SK-N-SH (cell line): ENCODE measurements at regions not wholly inside any gene's neighbourhood (a gene's known extent, or its start where the extent isn't known, plus 50 kb on each side); places are given as distances from the start of the nearest gene placed in this dataset.

Experiments used
- CTCF ChIA-PET: fragments of 300-600, 350-600 bp; formaldehyde crosslinking; extraction: SDS; loops from one replicate; lab custom pipeline; 2021; lab: Yijun Ruan, JAX
- POLR2A ChIA-PET: fragments of 350-600 bp; sonication (Branson Sonifier 250); formaldehyde crosslinking; extraction: SDS; loops from one replicate; lab custom pipeline; 2020; ENCODE audit warnings: antibody characterized with exemption, inconsistent platforms; lab: Yijun Ruan, JAX
- DNase-seq: peaks from one replicate; pipeline ENCODE4 v3.0.0; 2012
- H2AFZ ChIP-seq: fragments of 200-600 bp; sonication (generic); 2 replicates; pipeline ENCODE4 v1.8.1; 2016; ENCODE audit warnings: antibody characterized with exemption, mild to moderate bottlenecking, low read depth
- H3F3A ChIP-seq: fragments of 200-600 bp; sonication (generic); replicated peaks from 2 replicates; pipeline ENCODE3; 2016; ENCODE audit warnings: antibody characterized with exemption, mild to moderate bottlenecking; ENCODE audit not compliant: insufficient read depth
- H3K27ac ChIP-seq, 2 experiments: fragments of 200-500 bp in 1 of 2; fragments of 200-600 bp in 1 of 2; sonication (Bioruptor generic) in 1 of 2; sonication (generic), shearing (Covaris generic) in 1 of 2; 2 replicates each; pipeline versions ENCODE4 v1.5.1 to v1.6.1; 2014 to 2016; ENCODE audit warnings: low read depth in 2 of 2, inconsistent platforms in 1 of 2, low read length in 1 of 2, mild to moderate bottlenecking in 1 of 2, mixed read lengths in 1 of 2
- H3K27me3 ChIP-seq: fragments of 200-600 bp; sonication (generic), shearing (Covaris generic); 2 replicates; pipeline ENCODE4 v1.6.1; 2016; ENCODE audit warnings: mixed run types; ENCODE audit not compliant: insufficient read depth
- H3K36me3 ChIP-seq, 2 experiments: fragments of 200-500 bp in 1 of 2; fragments of 200-600 bp in 1 of 2; sonication (Bioruptor generic) in 1 of 2; sonication (generic) in 1 of 2; replicated peaks in 1 of 2; 2 replicates each; pipeline versions ENCODE3 to v1.5.1; 2014 to 2016; ENCODE audit warnings: low read length in 1 of 2, mild to moderate bottlenecking in 1 of 2; ENCODE audit not compliant: insufficient read depth in 2 of 2, control insufficient read depth in 1 of 2
- H3K4me1 ChIP-seq, 2 experiments: fragments of 200-500 bp in 1 of 2; fragments of 200-600 bp in 1 of 2; sonication (Bioruptor generic) in 1 of 2; sonication (generic), shearing (Covaris generic) in 1 of 2; 2 replicates each; pipeline versions ENCODE4 v1.5.1 to v1.6.1; 2014 to 2016; ENCODE audit warnings: low read depth in 1 of 2, low read length in 1 of 2, mixed run types in 1 of 2; ENCODE audit not compliant: insufficient read depth in 2 of 2, control insufficient read depth in 1 of 2
- H3K4me2 ChIP-seq: fragments of 200-600 bp; sonication (generic), shearing (Covaris generic); 2 replicates; pipeline ENCODE4 v1.6.1; 2017; ENCODE audit warnings: mixed run types
- H3K4me3 ChIP-seq, 2 experiments: fragments of 200-500 bp in 1 of 2; fragments of 200-600 bp in 1 of 2; sonication (Bioruptor generic) in 1 of 2; sonication (generic), shearing (Covaris generic) in 1 of 2; 2 replicates each; pipeline versions ENCODE4 v1.5.1 to v1.8.1; 2014 to 2016; ENCODE audit warnings: low read depth in 2 of 2, inconsistent platforms in 1 of 2, low read length in 1 of 2, mild to moderate bottlenecking in 1 of 2, mixed read lengths in 1 of 2, moderate library complexity in 1 of 2
- H3K79me2 ChIP-seq: fragments of 200-600 bp; sonication (generic); 2 replicates; pipeline ENCODE4 v1.8.1; 2017; ENCODE audit warnings: mild to moderate bottlenecking; ENCODE audit not compliant: insufficient read depth
- H3K9ac ChIP-seq: fragments of 200-600 bp; sonication (generic); 2 replicates; pipeline ENCODE4 v1.6.1; 2017; ENCODE audit warnings: mixed run types
- H3K9me2 ChIP-seq: fragments of 200-600 bp; sonication (generic); 2 replicates; pipeline ENCODE4 v1.6.1; 2017; ENCODE audit warnings: mixed run types
- H3K9me3 ChIP-seq: fragments of 200-600 bp; sonication (generic); 2 replicates; pipeline ENCODE4 v1.6.1; 2017; ENCODE audit warnings: mixed run types, mild to moderate bottlenecking, moderate library complexity
- H4K20me1 ChIP-seq: fragments of 200-600 bp; sonication (generic); 2 replicates; pipeline ENCODE4 v1.6.1; 2017; ENCODE audit warnings: mild to moderate bottlenecking, mixed run types; ENCODE audit not compliant: insufficient read depth
- CHD2 ChIP-seq: fragments of 150-350 bp; IDR thresholded peaks from 2 replicates; pipeline ENCODE4 v1.6.1; 2018; ENCODE audit warnings: low read length; ENCODE audit not compliant: partially characterized antibody
- EP300 ChIP-seq, 2 experiments: IDR thresholded peaks; 2 replicates each; pipeline versions ENCODE4 v1.4.0 to v1.6.1; 2012; ENCODE audit warnings: borderline replicate concordance in 1 of 2, low read depth in 1 of 2, low read length in 1 of 2
- EZH2phosphoT487 ChIP-seq: fragments of 200-600 bp; sonication (generic); IDR thresholded peaks from 2 replicates; pipeline ENCODE4 v1.6.1; 2017; ENCODE audit warnings: low read depth, mixed run types, mild to moderate bottlenecking, antibody characterized with exemption, moderate library complexity, borderline replicate concordance
- FOSL2 ChIP-seq: IDR thresholded peaks from 2 replicates; pipeline ENCODE4 v1.4.0; 2012; ENCODE audit warnings: low read depth, mild to moderate bottlenecking, moderate library complexity, borderline replicate concordance
- FOXM1 ChIP-seq: IDR thresholded peaks from 2 replicates; pipeline ENCODE4 v1.4.0; 2012; ENCODE audit warnings: low read depth, mild to moderate bottlenecking
- GABPA ChIP-seq: IDR thresholded peaks from 2 replicates; pipeline ENCODE4 v1.4.0; 2012; ENCODE audit warnings: low read depth, mild to moderate bottlenecking
- GATA2 ChIP-seq: sonication (generic); formaldehyde crosslinking; IDR thresholded peaks from 2 replicates; pipeline ENCODE4 v1.5.0; 2020; ENCODE audit warnings: mild to moderate bottlenecking, missing genetic modification reagents
- MEF2A ChIP-seq: IDR thresholded peaks from 2 replicates; pipeline ENCODE4 v1.4.0; 2012; ENCODE audit warnings: low read depth, borderline replicate concordance
- MXI1 ChIP-seq: IDR thresholded peaks from 2 replicates; pipeline ENCODE4 v1.6.1; 2012; ENCODE audit warnings: mild to moderate bottlenecking, low read depth, low read length, improper control_type of control experiment
- NRF1 ChIP-seq: IDR thresholded peaks from 2 replicates; pipeline ENCODE4 v1.6.1; 2012; ENCODE audit warnings: low read depth, mild to moderate bottlenecking, low read length
- RAD21 ChIP-seq: IDR thresholded peaks from 2 replicates; pipeline ENCODE4 v1.6.1; 2012; ENCODE audit warnings: mild to moderate bottlenecking, low read length
- RFX5 ChIP-seq: IDR thresholded peaks from 2 replicates; pipeline ENCODE4 v1.6.1; 2012; ENCODE audit warnings: mild to moderate bottlenecking, improper control_type of control experiment, low read length
- SIN3A ChIP-seq: IDR thresholded peaks from 2 replicates; pipeline ENCODE4 v1.6.1; 2012; ENCODE audit warnings: low read depth, mild to moderate bottlenecking, low read length, moderate library complexity, borderline replicate concordance
- SMC3 ChIP-seq: IDR thresholded peaks from 2 replicates; pipeline ENCODE4 v1.6.1; 2012; ENCODE audit warnings: low read depth, low read length, improper control_type of control experiment
- TAF1 ChIP-seq: IDR thresholded peaks from 2 replicates; pipeline ENCODE4 v1.6.1; 2012; ENCODE audit warnings: low read depth, mild to moderate bottlenecking, low read length, moderate library complexity, borderline replicate concordance
- TEAD4 ChIP-seq: IDR thresholded peaks from 2 replicates; pipeline ENCODE4 v1.4.0; 2012; ENCODE audit warnings: mild to moderate bottlenecking, borderline replicate concordance; ENCODE audit not compliant: insufficient read depth
- TF ChIP-seq, protein P1 (sequence below): IDR thresholded peaks from 2 replicates; pipeline ENCODE4 v1.4.0; 2012; ENCODE audit warnings: low read depth, borderline replicate concordance
- TF ChIP-seq, protein P2 (sequence below): IDR thresholded peaks from 2 replicates; pipeline ENCODE4; 2012
- TF ChIP-seq, protein P3 (sequence below): fragments of 150-350 bp; IDR thresholded peaks from 2 replicates; pipeline ENCODE4 v1.6.1; 2016; ENCODE audit warnings: mild to moderate bottlenecking, low read depth, low read length
- TF ChIP-seq, protein P4 (sequence below): fragments of 150-350 bp; IDR thresholded peaks from 2 replicates; pipeline ENCODE4 v1.6.1; 2017; ENCODE audit warnings: antibody characterized with exemption, low read length, low read depth, borderline replicate concordance

DNA sequence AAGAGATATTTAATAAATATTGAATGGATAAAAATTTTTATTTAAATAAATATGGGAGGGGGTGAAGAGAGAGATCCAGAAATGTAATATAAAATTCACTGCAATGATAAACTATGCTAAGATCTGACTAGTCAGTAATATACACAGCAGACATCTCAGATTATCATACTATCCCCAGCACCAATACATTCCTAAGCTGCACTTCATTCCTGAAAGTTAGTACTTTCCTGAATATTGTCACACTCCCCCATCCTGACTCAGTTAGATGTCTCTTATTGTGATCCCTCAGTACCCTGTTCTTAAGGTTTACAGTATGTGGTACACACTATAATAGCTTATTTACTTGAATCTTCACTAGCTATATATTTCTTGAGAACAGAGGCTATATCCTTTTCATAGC lies 88.3 kb upstream of the KCNQ5 start:
- TF ChIP-seq, protein P1, sequence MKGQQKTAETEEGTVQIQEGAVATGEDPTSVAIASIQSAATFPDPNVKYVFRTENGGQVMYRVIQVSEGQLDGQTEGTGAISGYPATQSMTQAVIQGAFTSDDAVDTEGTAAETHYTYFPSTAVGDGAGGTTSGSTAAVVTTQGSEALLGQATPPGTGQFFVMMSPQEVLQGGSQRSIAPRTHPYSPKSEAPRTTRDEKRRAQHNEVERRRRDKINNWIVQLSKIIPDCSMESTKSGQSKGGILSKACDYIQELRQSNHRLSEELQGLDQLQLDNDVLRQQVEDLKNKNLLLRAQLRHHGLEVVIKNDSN = no peak
- TF ChIP-seq FOSL2 (no peak), MXI1 (no peak), EZH2phosphoT487 (no peak), GABPA (no peak), FOXM1 (no peak), TEAD4 (no peak)
- TF ChIP-seq, protein P2, sequence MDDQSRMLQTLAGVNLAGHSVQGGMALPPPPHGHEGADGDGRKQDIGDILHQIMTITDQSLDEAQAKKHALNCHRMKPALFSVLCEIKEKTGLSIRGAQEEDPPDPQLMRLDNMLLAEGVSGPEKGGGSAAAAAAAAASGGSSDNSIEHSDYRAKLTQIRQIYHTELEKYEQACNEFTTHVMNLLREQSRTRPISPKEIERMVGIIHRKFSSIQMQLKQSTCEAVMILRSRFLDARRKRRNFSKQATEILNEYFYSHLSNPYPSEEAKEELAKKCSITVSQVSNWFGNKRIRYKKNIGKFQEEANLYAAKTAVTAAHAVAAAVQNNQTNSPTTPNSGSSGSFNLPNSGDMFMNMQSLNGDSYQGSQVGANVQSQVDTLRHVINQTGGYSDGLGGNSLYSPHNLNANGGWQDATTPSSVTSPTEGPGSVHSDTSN = no peak
- Histone ChIP-seq H3K27ac (no peak overlapping the region), H3K4me3 (no peak overlapping the region), H3K79me2 (no peaks in the 10 kb centered on the region), H3K9me3 (no peaks in the 10 kb centered on the region), H3K4me1 (peaks cover 0 to 8% of the 10 kb centered on the region in 2 experiments; a peak in 1 of 4 replicates), H4K20me1 (no peaks in the 10 kb centered on the region), H3K36me3 (no peaks in the 10 kb centered on the region), H3F3A (no peaks in the 10 kb centered on the region), H3K4me2 (no peak overlapping the region), H3K9ac (no peak overlapping the region), H2AFZ (no peak overlapping the region), H3K27me3 (no peaks in the 10 kb centered on the region), H3K9me2 (no peaks in the 10 kb centered on the region)
- no peak for DNase-seq
- ChIA-PET POLR2A (no interaction called here), CTCF (interaction anchor here (0.5 to 1.4 kb wide), 2 partner anchors 21 to 27 kb away, joined by 3 read pairs; no protein-coding TSS in a partner anchor)

DNA sequence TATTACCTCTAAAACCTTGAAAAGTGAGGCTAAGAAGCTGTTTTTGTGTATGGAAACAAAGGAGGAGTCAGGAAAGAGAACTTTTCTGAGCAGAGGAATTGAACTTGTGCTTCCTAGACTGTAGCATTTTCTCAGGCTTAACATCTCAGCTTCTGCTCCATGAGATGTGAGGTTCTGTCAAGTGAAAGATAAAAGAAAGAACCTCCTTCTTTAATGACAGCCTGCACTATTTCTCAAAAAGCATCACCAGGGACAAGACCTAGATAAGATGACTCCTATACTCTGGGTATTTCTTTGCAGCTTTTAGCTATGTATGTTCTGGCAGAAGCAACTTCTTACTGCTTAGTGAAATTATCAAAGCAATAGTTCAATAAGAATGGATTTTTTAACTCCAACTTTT lies 87.6 kb upstream of the KCNQ5 start:
- Histone ChIP-seq H4K20me1 (no peaks in the 10 kb centered on the region), H3K27me3 (no peaks in the 10 kb centered on the region), H2AFZ (no peak overlapping the region), H3K9ac (no peak overlapping the region), H3K4me3 (no peak overlapping the region), H3K36me3 (no peaks in the 10 kb centered on the region), H3K79me2 (no peaks in the 10 kb centered on the region), H3F3A (no peaks in the 10 kb centered on the region), H3K9me2 (no peaks in the 10 kb centered on the region), H3K9me3 (no peaks in the 10 kb centered on the region), H3K27ac (no peak overlapping the region), H3K4me2 (no peak overlapping the region), H3K4me1 (peaks cover 0 to 8% of the 10 kb centered on the region in 2 experiments; a peak in 1 of 4 replicates)
- ChIA-PET CTCF (interaction anchor here (0.7 to 1.4 kb wide), 2 partner anchors 26 to 323 kb away, joined by 3 read pairs; no protein-coding TSS in a partner anchor), POLR2A (no interaction called here)
- DNase-seq = no peak
- TF ChIP-seq GATA2 (no peak), RAD21 (no peak), SIN3A (no peak), MEF2A (no peak), CHD2 (no peak), TAF1 (no peak), SMC3 (no peak), EP300 (IDR thresholded peaks at IDR 0.05; ENCODE audit: borderline replicate concordance in 1 of 2, low read depth in 1 of 2, low read length in 1 of 2) (no peak), FOSL2 (no peak), RFX5 (no peak), EZH2phosphoT487 (no peak), NRF1 (no peak)
- TF ChIP-seq, protein P3, sequence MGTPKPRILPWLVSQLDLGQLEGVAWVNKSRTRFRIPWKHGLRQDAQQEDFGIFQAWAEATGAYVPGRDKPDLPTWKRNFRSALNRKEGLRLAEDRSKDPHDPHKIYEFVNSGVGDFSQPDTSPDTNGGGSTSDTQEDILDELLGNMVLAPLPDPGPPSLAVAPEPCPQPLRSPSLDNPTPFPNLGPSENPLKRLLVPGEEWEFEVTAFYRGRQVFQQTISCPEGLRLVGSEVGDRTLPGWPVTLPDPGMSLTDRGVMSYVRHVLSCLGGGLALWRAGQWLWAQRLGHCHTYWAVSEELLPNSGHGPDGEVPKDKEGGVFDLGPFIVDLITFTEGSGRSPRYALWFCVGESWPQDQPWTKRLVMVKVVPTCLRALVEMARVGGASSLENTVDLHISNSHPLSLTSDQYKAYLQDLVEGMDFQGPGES = no peak
- TF ChIP-seq, protein P1 = no peak
- TF ChIP-seq, protein P4, sequence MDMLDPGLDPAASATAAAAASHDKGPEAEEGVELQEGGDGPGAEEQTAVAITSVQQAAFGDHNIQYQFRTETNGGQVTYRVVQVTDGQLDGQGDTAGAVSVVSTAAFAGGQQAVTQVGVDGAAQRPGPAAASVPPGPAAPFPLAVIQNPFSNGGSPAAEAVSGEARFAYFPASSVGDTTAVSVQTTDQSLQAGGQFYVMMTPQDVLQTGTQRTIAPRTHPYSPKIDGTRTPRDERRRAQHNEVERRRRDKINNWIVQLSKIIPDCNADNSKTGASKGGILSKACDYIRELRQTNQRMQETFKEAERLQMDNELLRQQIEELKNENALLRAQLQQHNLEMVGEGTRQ = no peak
